B cell (primary cell): ENCODE measurements at regions not wholly inside any gene's neighbourhood (a gene's known extent, or its start where the extent isn't known, plus 50 kb on each side); places are given as distances from the start of the nearest gene placed in this dataset.

Experiments used
- ATAC-seq: fragments of 200-7000 bp; cut with Tn5 transposase; one replicate; pipeline ENCODE4 v1.10.0; 2021; ENCODE audit warnings: low read depth, mild to moderate bottlenecking, moderate number of reproducible peaks, moderate library complexity
- CTCF ChIA-PET: fragments of 350-600 bp; sonication (Branson Sonifier 250); formaldehyde crosslinking; loops from one replicate; lab custom pipeline; 2021; ENCODE audit warnings: antibody characterized with exemption, inconsistent platforms; lab: Charles Lee
- POLR2A ChIA-PET: fragments of 350-600 bp; sonication (Branson Sonifier 250); formaldehyde crosslinking; loops from one replicate; lab custom pipeline; 2021; ENCODE audit warnings: antibody characterized with exemption; lab: Charles Lee
- DNase-seq: peaks from one replicate; pipeline ENCODE4 v3.0.0; 2013
- H2AFZ ChIP-seq: 2 replicates; pipeline ENCODE4 v1.6.1; 2012; ENCODE audit warnings: mild to moderate bottlenecking, low read depth, low read length; ENCODE audit not compliant: insufficient read depth, poor library complexity, severe bottlenecking
- H3K27ac ChIP-seq, 2 donors: 1 replicate in 1 of 2; 2 replicates in 1 of 2; pipeline ENCODE4 v1.5.1; 2012 to 2013; ENCODE audit warnings: low read length in 2 of 2, mild to moderate bottlenecking in 2 of 2, moderate library complexity in 1 of 2
- H3K27me3 ChIP-seq, 4 experiments: fragments of 200-600 bp in 1 of 4; sonication (generic) in 1 of 4; replicated peaks in 1 of 4; 1 replicate in 2 of 4; 2 replicates in 2 of 4; pipeline versions ENCODE4 v1.6.1 to v1.7.0; 2013 to 2016; ENCODE audit warnings: low read length in 3 of 4, mild to moderate bottlenecking in 2 of 4, mixed read lengths in 1 of 4, moderate library complexity in 1 of 4; ENCODE audit not compliant: insufficient read depth in 4 of 4, control insufficient read depth in 3 of 4; ENCODE audit errors: control extremely low read depth in 1 of 4
- H3K36me3 ChIP-seq, 2 experiments: replicated peaks in 1 of 2; 1 replicate in 1 of 2; 2 replicates in 1 of 2; pipeline versions ENCODE4 v1.6.1 to v1.7.1; 2013; ENCODE audit warnings: low read length in 1 of 2; ENCODE audit not compliant: insufficient read depth in 2 of 2, control insufficient read depth in 1 of 2; ENCODE audit errors: control extremely low read depth in 1 of 2, extremely low read depth in 1 of 2
- H3K4me1 ChIP-seq, 2 donors: fragments of 200-600 bp in 1 of 2; sonication (generic) in 1 of 2; 1 replicate in 1 of 2; 2 replicates in 1 of 2; pipeline versions ENCODE4 v1.5.1 to v1.6.1; 2013 to 2017; ENCODE audit warnings: low read length in 2 of 2; ENCODE audit not compliant: control insufficient read depth in 2 of 2, insufficient read depth in 2 of 2
- H3K4me2 ChIP-seq: replicated peaks from 2 replicates; pipeline ENCODE3; 2012; ENCODE audit warnings: mild to moderate bottlenecking, low read depth, low read length; ENCODE audit not compliant: poor library complexity, severe bottlenecking
- H3K4me3 ChIP-seq, 5 experiments: fragments of 200-600 bp in 1 of 5; sonication (generic) in 1 of 5; 1 replicate in 3 of 5; 2 replicates in 2 of 5; pipeline versions ENCODE4 v1.5.1 to v1.7.0; 2011 to 2016; ENCODE audit warnings: low read length in 4 of 5, mild to moderate bottlenecking in 4 of 5, low read depth in 2 of 5, control low read depth in 1 of 5, moderate library complexity in 1 of 5; ENCODE audit not compliant: insufficient read depth in 1 of 5; ENCODE audit errors: control extremely low read depth in 1 of 5, extremely low read depth in 1 of 5
- H3K79me2 ChIP-seq: fragments of 200-600 bp; sonication (generic); one replicate; pipeline ENCODE4 v1.6.0; 2016; ENCODE audit warnings: low read length; ENCODE audit not compliant: control insufficient read depth, insufficient read depth
- H3K9ac ChIP-seq: fragments of 200-600 bp; sonication (generic); 2 replicates; pipeline ENCODE4 v1.6.1; 2017; ENCODE audit warnings: mild to moderate bottlenecking, low read length, moderate library complexity
- H3K9me3 ChIP-seq, 3 donors: one replicate each; pipeline versions ENCODE4 v1.6.1 to v1.7.1; 2013; ENCODE audit warnings: low read length in 2 of 3; ENCODE audit not compliant: control insufficient read depth in 2 of 3, insufficient read depth in 1 of 3; ENCODE audit errors: control extremely low read depth in 1 of 3
- H4K20me1 ChIP-seq: 2 replicates; pipeline ENCODE4 v1.6.0; 2012; ENCODE audit warnings: mild to moderate bottlenecking, low read length; ENCODE audit not compliant: insufficient read depth, control insufficient read depth, poor library complexity, severe bottlenecking
- H3K27ac Mint-ChIP-seq: one replicate; pipeline ENCODE4 v1.8.0; 2021; ENCODE audit warnings: mixed read lengths
- H3K27me3 Mint-ChIP-seq: one replicate; pipeline ENCODE4 v1.8.0; 2021; ENCODE audit warnings: mixed read lengths
- H3K4me1 Mint-ChIP-seq: one replicate; pipeline ENCODE4 v1.8.0; 2021; ENCODE audit warnings: mixed read lengths
- H3K4me3 Mint-ChIP-seq: one replicate; pipeline ENCODE4 v1.8.0; 2021; ENCODE audit warnings: mixed read lengths
- H3K9me3 Mint-ChIP-seq: one replicate; pipeline ENCODE4 v1.8.0; 2022; ENCODE audit warnings: mixed read lengths; ENCODE audit not compliant: insufficient read depth
- EZH2 ChIP-seq: IDR thresholded peaks from 2 replicates; pipeline ENCODE4 v1.6.1; 2012; ENCODE audit warnings: borderline replicate concordance, low read depth, mild to moderate bottlenecking, moderate library complexity, low read length; ENCODE audit not compliant: insufficient read depth, poor library complexity, severe bottlenecking
- WGBS: methylation state at CpG from one replicate; pipeline ENCODE4 v1.1.5; 2013; ENCODE audit warnings: missing lambda C conversion rate; ENCODE audit not compliant: insufficient coverage; 5-methylcytosine and 5-hydroxymethylcytosine counted together
- intact Hi-C: fragments of 100-400 bp; cut with micrococcal nuclease; formaldehyde crosslinking; loops from one replicate; pipeline ENCODE4 v1.10.0; 2022
- TF ChIP-seq, protein P1 (sequence below): fragments of 200-600 bp; IDR thresholded peaks from one replicate; pipeline ENCODE4 v1.8.0; 2022; ENCODE audit warnings: antibody characterized with exemption, mild to moderate bottlenecking

DNA sequence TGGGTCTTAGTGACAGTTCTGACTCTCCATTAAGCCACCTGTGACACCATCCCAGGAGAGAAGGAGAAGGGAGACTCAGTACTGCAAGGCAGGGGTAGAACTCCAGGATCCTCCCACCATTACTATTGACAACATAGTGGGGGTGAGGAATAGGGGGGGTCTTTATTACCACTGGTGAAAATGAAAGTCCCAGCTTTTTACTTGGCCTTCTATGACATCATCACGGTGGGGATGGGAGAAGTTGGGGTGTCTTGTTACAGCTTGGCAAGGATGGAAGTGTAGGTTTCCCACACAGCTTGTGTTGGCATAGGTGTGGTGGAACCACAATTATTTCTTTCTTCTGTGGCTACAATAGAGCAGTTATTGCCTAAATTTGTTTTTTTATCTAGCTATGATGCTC lies 203.9 kb upstream of the DTNA start:
- ChIA-PET POLR2A (no interaction called here), CTCF (no interaction called here)
- Histone ChIP-seq H2AFZ (no peak overlapping the region), H3K4me2 (no peak overlapping the region), H3K9me3 (peaks cover 0 to 4% (median 0%) of the 10 kb centered on the region in 3 donors), H3K4me1 (no peaks in the 10 kb centered on the region), H3K4me3 (no peak overlapping the region), H3K27me3 (no peaks in the 10 kb centered on the region), H3K27ac (no peak overlapping the region), H3K79me2 (no peaks in the 10 kb centered on the region), H3K36me3 (no peaks in the 10 kb centered on the region), H4K20me1 (no peaks in the 10 kb centered on the region), H3K9ac (no peak overlapping the region)
- H3K27ac Mint-ChIP-seq, result no peak overlapping the region
- H3K9me3 Mint-ChIP-seq, result no peaks in the 10 kb centered on the region
- no peak for TF ChIP-seq EZH2
- TF ChIP-seq, protein P1, sequence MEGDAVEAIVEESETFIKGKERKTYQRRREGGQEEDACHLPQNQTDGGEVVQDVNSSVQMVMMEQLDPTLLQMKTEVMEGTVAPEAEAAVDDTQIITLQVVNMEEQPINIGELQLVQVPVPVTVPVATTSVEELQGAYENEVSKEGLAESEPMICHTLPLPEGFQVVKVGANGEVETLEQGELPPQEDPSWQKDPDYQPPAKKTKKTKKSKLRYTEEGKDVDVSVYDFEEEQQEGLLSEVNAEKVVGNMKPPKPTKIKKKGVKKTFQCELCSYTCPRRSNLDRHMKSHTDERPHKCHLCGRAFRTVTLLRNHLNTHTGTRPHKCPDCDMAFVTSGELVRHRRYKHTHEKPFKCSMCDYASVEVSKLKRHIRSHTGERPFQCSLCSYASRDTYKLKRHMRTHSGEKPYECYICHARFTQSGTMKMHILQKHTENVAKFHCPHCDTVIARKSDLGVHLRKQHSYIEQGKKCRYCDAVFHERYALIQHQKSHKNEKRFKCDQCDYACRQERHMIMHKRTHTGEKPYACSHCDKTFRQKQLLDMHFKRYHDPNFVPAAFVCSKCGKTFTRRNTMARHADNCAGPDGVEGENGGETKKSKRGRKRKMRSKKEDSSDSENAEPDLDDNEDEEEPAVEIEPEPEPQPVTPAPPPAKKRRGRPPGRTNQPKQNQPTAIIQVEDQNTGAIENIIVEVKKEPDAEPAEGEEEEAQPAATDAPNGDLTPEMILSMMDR, result no peak
- intact Hi-C loops, result no loop called here
- ATAC-seq (no peak), DNase-seq (no peak)
- WGBS, result 86% methylated on average over 1 of the region's 1 CpG
- no peak overlapping the region for H3K4me3 Mint-ChIP-seq
- no peaks in the 10 kb centered on the region for H3K4me1 Mint-ChIP-seq
- no peaks in the 10 kb centered on the region for H3K27me3 Mint-ChIP-seq

DNA sequence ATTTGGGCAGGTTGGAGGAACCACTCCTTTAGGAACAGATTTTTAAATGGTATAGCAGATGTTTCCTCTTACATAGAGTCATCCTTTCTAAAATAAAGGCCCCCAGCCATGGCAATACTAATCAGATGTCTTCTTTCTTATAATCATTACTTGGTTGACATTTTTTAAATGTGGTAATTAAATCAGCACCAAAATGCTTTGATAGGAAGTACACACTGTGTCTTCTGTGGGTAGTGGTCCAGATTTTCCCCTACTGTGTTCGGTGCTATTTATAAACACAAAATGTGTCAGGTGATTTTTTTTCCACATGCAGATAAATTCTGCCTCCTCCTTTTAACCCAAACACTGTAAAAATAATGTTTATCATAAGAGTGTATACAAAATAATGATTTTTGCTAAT lies 200.9 kb upstream of the DTNA start:
- H3K36me3 ChIP-seq, result no peaks in the 10 kb centered on the region
- ChIA-PET CTCF (no interaction called here), POLR2A (no interaction called here)
- WGBS, result no CpG with 5 or more reads among the region's 1 CpG
- H3K9ac ChIP-seq, result no peak overlapping the region
- Mint-ChIP-seq H3K27me3 (no peaks in the 10 kb centered on the region), H3K9me3 (peaks cover 2% of the 10 kb centered on the region), H3K4me3 (no peak overlapping the region), H3K27ac (no peak overlapping the region), H3K4me1 (no peaks in the 10 kb centered on the region)
- H3K4me2 ChIP-seq, result no peak overlapping the region
- no peaks in the 10 kb centered on the region for H3K4me1 ChIP-seq
- H3K79me2 ChIP-seq, result no peaks in the 10 kb centered on the region
- intact Hi-C loops, result no loop called here
- DNase-seq, result no peak
- no peaks in the 10 kb centered on the region for H3K9me3 ChIP-seq
- no peaks in the 10 kb centered on the region for H3K27me3 ChIP-seq
- no peaks in the 10 kb centered on the region for H4K20me1 ChIP-seq
- H3K27ac ChIP-seq, result no peak overlapping the region
- ATAC-seq, result no peak
- no peak overlapping the region for H3K4me3 ChIP-seq
- TF ChIP-seq, protein P1, result no peak
- TF ChIP-seq EZH2, result no peak
- no peak overlapping the region for H2AFZ ChIP-seq
